ENCODE measurements at regions not wholly inside any gene's neighbourhood (a gene's known extent, or its start where the extent isn't known, plus 50 kb on each side); places are given as distances from the start of the nearest gene placed in this dataset.

GRCh38 chr12:23108957-23109356 is 484.0 kb downstream of the ETNK1 start:
- no peaks in the 10 kb centered on the region for H3K27me3 ChIP-seq
- no peaks in the 10 kb centered on the region for H3K9me3 ChIP-seq
- DNase-seq: no peak
- TF ChIP-seq, protein P1, sequence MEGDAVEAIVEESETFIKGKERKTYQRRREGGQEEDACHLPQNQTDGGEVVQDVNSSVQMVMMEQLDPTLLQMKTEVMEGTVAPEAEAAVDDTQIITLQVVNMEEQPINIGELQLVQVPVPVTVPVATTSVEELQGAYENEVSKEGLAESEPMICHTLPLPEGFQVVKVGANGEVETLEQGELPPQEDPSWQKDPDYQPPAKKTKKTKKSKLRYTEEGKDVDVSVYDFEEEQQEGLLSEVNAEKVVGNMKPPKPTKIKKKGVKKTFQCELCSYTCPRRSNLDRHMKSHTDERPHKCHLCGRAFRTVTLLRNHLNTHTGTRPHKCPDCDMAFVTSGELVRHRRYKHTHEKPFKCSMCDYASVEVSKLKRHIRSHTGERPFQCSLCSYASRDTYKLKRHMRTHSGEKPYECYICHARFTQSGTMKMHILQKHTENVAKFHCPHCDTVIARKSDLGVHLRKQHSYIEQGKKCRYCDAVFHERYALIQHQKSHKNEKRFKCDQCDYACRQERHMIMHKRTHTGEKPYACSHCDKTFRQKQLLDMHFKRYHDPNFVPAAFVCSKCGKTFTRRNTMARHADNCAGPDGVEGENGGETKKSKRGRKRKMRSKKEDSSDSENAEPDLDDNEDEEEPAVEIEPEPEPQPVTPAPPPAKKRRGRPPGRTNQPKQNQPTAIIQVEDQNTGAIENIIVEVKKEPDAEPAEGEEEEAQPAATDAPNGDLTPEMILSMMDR (IDR thresholded peaks at IDR 0.05): no peak
- intact Hi-C loops (cut with DNase I): no loop called here
- no peak overlapping the region for H3K27ac ChIP-seq
- no peak for ATAC-seq
- H3K4me3 ChIP-seq: no peak overlapping the region
- no peaks in the 10 kb centered on the region for H3K36me3 ChIP-seq
- no peaks in the 10 kb centered on the region for H3K4me1 ChIP-seq

- Histone ChIP-seq H3K27ac (no peak overlapping the region), H3K4me1 (no peaks in the 10 kb centered on the region), H3K9me3 (no peaks in the 10 kb centered on the region), H3K4me3 (no peak overlapping the region), H3K36me3 (no peaks in the 10 kb centered on the region), H3K27me3 (no peaks in the 10 kb centered on the region)
- no peak for DNase-seq
- TF ChIP-seq, protein P1 (IDR thresholded peaks at IDR 0.05): no peak
- no peak for ATAC-seq
- intact Hi-C loops (cut with DNase I): no loop called here
Observed at GRCh38 chr12:23113781-23114180, 488.8 kb downstream of the ETNK1 start.

GRCh38 chr12:23115984-23116383 is 491.0 kb downstream of the ETNK1 start:
- H3K36me3 ChIP-seq: no peaks in the 10 kb centered on the region

GRCh38 chr12:23126794-23127193 is 501.8 kb downstream of the ETNK1 start:
- Histone ChIP-seq H3K27me3 (no peaks in the 10 kb centered on the region), H3K4me3 (no peak overlapping the region), H3K36me3 (no peaks in the 10 kb centered on the region), H3K4me1 (no peaks in the 10 kb centered on the region), H3K27ac (no peak overlapping the region), H3K9me3 (no peaks in the 10 kb centered on the region)
- intact Hi-C loops (cut with DNase I): no loop called here
- TF ChIP-seq, protein P1 (IDR thresholded peaks at IDR 0.05): no peak
- no peak for ATAC-seq
- DNase-seq: no peak

More at GRCh38 chr12:23115984-23116383, 491.0 kb downstream of the ETNK1 start:
- DNase-seq: no peak
- TF ChIP-seq, protein P1 (IDR thresholded peaks at IDR 0.05): no peak
- no peak for ATAC-seq
- no peak overlapping the region for H3K27ac ChIP-seq
- no peak overlapping the region for H3K4me3 ChIP-seq
- no peaks in the 10 kb centered on the region for H3K4me1 ChIP-seq
- H3K9me3 ChIP-seq: no peaks in the 10 kb centered on the region
- no peaks in the 10 kb centered on the region for H3K27me3 ChIP-seq
- intact Hi-C loops (cut with DNase I): no loop called here

- no peak overlapping the region for H3K27ac ChIP-seq
- H3K36me3 ChIP-seq: no peaks in the 10 kb centered on the region
- intact Hi-C loops (cut with DNase I): no loop called here
- TF ChIP-seq, protein P1 (IDR thresholded peaks at IDR 0.05): no peak
- H3K9me3 ChIP-seq: no peaks in the 10 kb centered on the region
- no peaks in the 10 kb centered on the region for H3K27me3 ChIP-seq
- H3K4me1 ChIP-seq: no peaks in the 10 kb centered on the region
- ATAC-seq (no peak), DNase-seq (no peak)
- H3K4me3 ChIP-seq: no peak overlapping the region
Observed at GRCh38 chr12:23127701-23128100, 502.7 kb downstream of the ETNK1 start.

Data from left lung (tissue), 4 donors.